Tibial nerve (tissue), 4 donors: ENCODE measurements at regions not wholly inside any gene's neighbourhood (a gene's known extent, or its start where the extent isn't known, plus 50 kb on each side); places are given as distances from the start of the nearest gene placed in this dataset.

Experiments used
- EP300 ChIP-seq, 2 donors: sonication (generic); formaldehyde crosslinking; IDR thresholded peaks; one replicate each; pipeline ENCODE4 v1.6.1; 2017; ENCODE audit warnings: antibody characterized with exemption in 2 of 2, mild to moderate bottlenecking in 1 of 2
- TF ChIP-seq, protein P1 (sequence below), 5 experiments: fragments of 200-600 bp in 3 of 5; fragments of 450-650 bp in 2 of 5; sonication (generic) in 3 of 5; IDR thresholded peaks; one replicate each; pipeline ENCODE4 v1.5.1; 2016 to 2019; ENCODE audit warnings: antibody characterized with exemption in 5 of 5, mild to moderate bottlenecking in 3 of 5, moderate library complexity in 2 of 5

DNA sequence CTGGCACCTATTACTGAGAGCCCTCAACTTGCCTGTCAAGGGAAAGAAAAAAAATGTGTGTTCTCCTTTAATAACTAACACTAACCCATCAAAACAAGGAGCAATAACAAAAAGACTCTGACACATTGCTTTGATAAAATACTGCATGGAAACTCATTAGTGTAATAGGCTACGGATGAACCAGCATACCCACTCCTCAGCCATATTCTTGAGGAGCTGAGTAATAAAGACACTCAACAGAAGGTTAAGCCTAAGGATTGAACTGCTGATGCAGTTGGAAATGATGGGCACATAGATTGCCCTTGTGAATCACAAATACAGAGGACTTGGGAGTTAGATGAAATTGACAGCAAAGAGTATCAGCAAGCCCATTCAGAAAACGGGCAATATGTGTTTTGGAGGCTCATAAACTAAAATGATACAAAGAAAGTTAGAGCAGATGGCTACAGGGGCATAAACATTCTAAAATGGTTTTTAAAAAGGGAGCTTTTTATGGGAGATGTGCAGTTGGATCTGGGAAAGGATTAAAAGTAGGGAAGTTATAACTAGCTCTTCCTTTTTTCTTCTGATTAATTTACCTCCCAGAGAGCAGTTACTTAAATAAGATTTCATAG, 447.6 kb upstream of the IL12A start:
- no peak for TF ChIP-seq EP300 (IDR thresholded peaks at IDR 0.05)
- TF ChIP-seq, protein P1, sequence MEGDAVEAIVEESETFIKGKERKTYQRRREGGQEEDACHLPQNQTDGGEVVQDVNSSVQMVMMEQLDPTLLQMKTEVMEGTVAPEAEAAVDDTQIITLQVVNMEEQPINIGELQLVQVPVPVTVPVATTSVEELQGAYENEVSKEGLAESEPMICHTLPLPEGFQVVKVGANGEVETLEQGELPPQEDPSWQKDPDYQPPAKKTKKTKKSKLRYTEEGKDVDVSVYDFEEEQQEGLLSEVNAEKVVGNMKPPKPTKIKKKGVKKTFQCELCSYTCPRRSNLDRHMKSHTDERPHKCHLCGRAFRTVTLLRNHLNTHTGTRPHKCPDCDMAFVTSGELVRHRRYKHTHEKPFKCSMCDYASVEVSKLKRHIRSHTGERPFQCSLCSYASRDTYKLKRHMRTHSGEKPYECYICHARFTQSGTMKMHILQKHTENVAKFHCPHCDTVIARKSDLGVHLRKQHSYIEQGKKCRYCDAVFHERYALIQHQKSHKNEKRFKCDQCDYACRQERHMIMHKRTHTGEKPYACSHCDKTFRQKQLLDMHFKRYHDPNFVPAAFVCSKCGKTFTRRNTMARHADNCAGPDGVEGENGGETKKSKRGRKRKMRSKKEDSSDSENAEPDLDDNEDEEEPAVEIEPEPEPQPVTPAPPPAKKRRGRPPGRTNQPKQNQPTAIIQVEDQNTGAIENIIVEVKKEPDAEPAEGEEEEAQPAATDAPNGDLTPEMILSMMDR (IDR thresholded peaks at IDR 0.05): no peak
